Neuronal stem cell (in vitro differentiated cells): ENCODE measurements at regions not wholly inside any gene's neighbourhood (a gene's known extent, or its start where the extent isn't known, plus 50 kb on each side); places are given as distances from the start of the nearest gene placed in this dataset.

Source experiments
- DNase-seq: peaks from one replicate; pipeline ENCODE4 v3.0.0-alpha.2; 2013; ENCODE audit warnings: low spot score
- H2AFZ ChIP-seq: one replicate; pipeline ENCODE4 v1.6.1; 2013; ENCODE audit warnings: mild to moderate bottlenecking, low read length, inconsistent platforms
- H2AK5ac ChIP-seq: 2 replicates; pipeline ENCODE4 v1.6.1; 2013; ENCODE audit warnings: low read depth, mild to moderate bottlenecking, inconsistent platforms, low read length, moderate library complexity, mixed read lengths
- H2BK120ac ChIP-seq: 2 replicates; pipeline ENCODE4 v1.6.1; 2013; ENCODE audit warnings: low read depth, mild to moderate bottlenecking, inconsistent platforms, low read length, moderate library complexity, mixed read lengths
- H2BK12ac ChIP-seq: one replicate; pipeline ENCODE4 v1.6.1; 2013; ENCODE audit warnings: low read length, inconsistent platforms
- H2BK15ac ChIP-seq: 2 replicates; pipeline ENCODE4 v1.6.1; 2013; ENCODE audit warnings: mild to moderate bottlenecking, low read length, inconsistent platforms, mixed read lengths
- H2BK5ac ChIP-seq: one replicate; pipeline ENCODE4 v1.6.1; 2013; ENCODE audit warnings: inconsistent platforms, mild to moderate bottlenecking, low read length, moderate library complexity
- H3K14ac ChIP-seq: one replicate; pipeline ENCODE4 v1.6.1; 2013; ENCODE audit warnings: low read length, inconsistent platforms
- H3K18ac ChIP-seq: 2 replicates; pipeline ENCODE4 v1.6.1; 2013; ENCODE audit warnings: low read length, inconsistent platforms
- H3K23ac ChIP-seq: 2 replicates; pipeline ENCODE4 v1.6.1; 2013; ENCODE audit warnings: low read depth, mild to moderate bottlenecking, mixed read lengths, low read length, inconsistent platforms; ENCODE audit not compliant: poor library complexity
- H3K27ac ChIP-seq: replicated peaks from 3 replicates; pipeline ENCODE4 v1.5.1; 2013; ENCODE audit warnings: low read length, inconsistent platforms
- H3K27me3 ChIP-seq, 3 experiments: 2 replicates each; pipeline ENCODE4 v1.6.1; 2013; ENCODE audit warnings: low read length in 3 of 3, mild to moderate bottlenecking in 2 of 3, inconsistent platforms in 1 of 3, low read depth in 1 of 3, mixed read lengths in 1 of 3, moderate library complexity in 1 of 3; ENCODE audit not compliant: control insufficient read depth in 3 of 3, insufficient read depth in 3 of 3
- H3K36me3 ChIP-seq, 2 donors: replicated peaks in 1 of 2; 2 replicates each; pipeline ENCODE4 v1.6.1; 2013; ENCODE audit warnings: low read length in 2 of 2; ENCODE audit not compliant: control insufficient read depth in 2 of 2, insufficient read depth in 2 of 2
- H3K4ac ChIP-seq: 2 replicates; pipeline ENCODE4 v1.6.1; 2013; ENCODE audit warnings: inconsistent platforms, mild to moderate bottlenecking, low read length, moderate library complexity
- H3K4me1 ChIP-seq, 2 donors: 1 replicate in 1 of 2; 2 replicates in 1 of 2; pipeline ENCODE4 v1.6.1; 2013; ENCODE audit warnings: low read length in 2 of 2, low read depth in 1 of 2; ENCODE audit not compliant: control insufficient read depth in 2 of 2, insufficient read depth in 1 of 2
- H3K4me2 ChIP-seq: one replicate; pipeline ENCODE4 v1.6.1; 2013; ENCODE audit warnings: mild to moderate bottlenecking, low read length, inconsistent platforms; ENCODE audit not compliant: insufficient read depth, poor library complexity, severe bottlenecking
- H3K4me3 ChIP-seq, 2 donors: 2 replicates each; pipeline ENCODE4 v1.5.1; 2013; ENCODE audit warnings: low read length in 2 of 2, mild to moderate bottlenecking in 2 of 2, inconsistent platforms in 1 of 2, moderate library complexity in 1 of 2
- H3K79me1 ChIP-seq: one replicate; pipeline ENCODE4 v1.6.1; 2013; ENCODE audit warnings: low read depth, mild to moderate bottlenecking, inconsistent platforms, low read length, moderate library complexity
- H3K9ac ChIP-seq: one replicate; pipeline ENCODE4 v1.6.1; 2013; ENCODE audit warnings: mild to moderate bottlenecking, low read depth, low read length, inconsistent platforms; ENCODE audit not compliant: poor library complexity
- H3K9me3 ChIP-seq, 2 donors: replicated peaks in 1 of 2; 2 replicates each; pipeline versions ENCODE3 to v1.6.1; 2013; ENCODE audit warnings: low read length in 2 of 2, mild to moderate bottlenecking in 2 of 2, inconsistent platforms in 1 of 2, low read depth in 1 of 2, mixed read lengths in 1 of 2, moderate library complexity in 1 of 2; ENCODE audit not compliant: control insufficient read depth in 2 of 2, insufficient read depth in 1 of 2
- H4K8ac ChIP-seq: one replicate; pipeline ENCODE4 v1.6.1; 2013; ENCODE audit warnings: low read depth, mild to moderate bottlenecking, inconsistent platforms, low read length, moderate library complexity
- H4K91ac ChIP-seq: one replicate; pipeline ENCODE4 v1.6.1; 2013; ENCODE audit warnings: low read length, low read depth, mild to moderate bottlenecking, inconsistent platforms; ENCODE audit not compliant: poor library complexity
- WGBS, 2 donors: extraction: QIAGEN DNeasy Blood & Tissue Kit; methylation state at CpG; one replicate each; pipeline ENCODE4 v1.1.7; 2013; ENCODE audit warnings: missing lambda C conversion rate in 2 of 2, mixed read lengths in 1 of 2; ENCODE audit not compliant: insufficient read length in 2 of 2, insufficient replicate concordance in 1 of 2; ENCODE audit errors: extremely low coverage in 2 of 2; 5-methylcytosine and 5-hydroxymethylcytosine counted together

GRCh38 chr5:171579976-171580411 is 160.5 kb downstream of the FGF18 start:
- Histone ChIP-seq H3K4me3 (no peak overlapping the region), H3K14ac (no peak overlapping the region), H3K9ac (no peak overlapping the region), H3K4ac (no peak overlapping the region), H3K4me2 (no peak overlapping the region), H3K18ac (no peak overlapping the region), H2BK15ac (no peak overlapping the region), H2AFZ (no peak overlapping the region), H4K8ac (no peak overlapping the region), H2BK12ac (no peak overlapping the region), H2BK120ac (no peak overlapping the region), H3K27ac (no peak overlapping the region), H3K27me3 (no peaks in the 10 kb centered on the region), H4K91ac (no peak overlapping the region), H3K36me3 (no peaks in the 10 kb centered on the region), H3K23ac (no peak overlapping the region), H2BK5ac (no peak overlapping the region), H3K79me1 (no peaks in the 10 kb centered on the region), H3K9me3 (no peaks in the 10 kb centered on the region), H2AK5ac (no peak overlapping the region), H3K4me1 (peaks cover 26 to 32% of the 10 kb centered on the region in 2 donors)
- no CpG with 5 or more reads among the region's 8 CpGs for WGBS, 2 donors
- DNase-seq = no peak

GRCh38 chr5:171580502-171581265 is 161.2 kb downstream of the FGF18 start:
- Histone ChIP-seq H3K23ac (no peak overlapping the region), H3K4me3 (no peak overlapping the region), H3K27ac (no peak overlapping the region), H3K18ac (no peak overlapping the region), H3K4ac (no peak overlapping the region), H3K14ac (no peak overlapping the region), H3K4me1 (peaks cover 26 to 32% of the 10 kb centered on the region in 2 donors), H2BK12ac (no peak overlapping the region), H3K9ac (no peak overlapping the region), H3K4me2 (no peak overlapping the region), H2BK120ac (no peak overlapping the region), H3K36me3 (no peaks in the 10 kb centered on the region), H3K9me3 (no peaks in the 10 kb centered on the region), H2BK5ac (no peak overlapping the region), H2AFZ (peak overlapping the region; percentile 72), H4K91ac (no peak overlapping the region), H3K79me1 (no peaks in the 10 kb centered on the region), H2AK5ac (no peak overlapping the region), H4K8ac (no peak overlapping the region), H3K27me3 (no peaks in the 10 kb centered on the region), H2BK15ac (no peak overlapping the region)
- DNase-seq = no peak
- WGBS, 2 donors = 100% methylated on average over 1 of the region's 9 CpGs; no CpG with 5 or more reads in 1 of the 2 donors

DNA sequence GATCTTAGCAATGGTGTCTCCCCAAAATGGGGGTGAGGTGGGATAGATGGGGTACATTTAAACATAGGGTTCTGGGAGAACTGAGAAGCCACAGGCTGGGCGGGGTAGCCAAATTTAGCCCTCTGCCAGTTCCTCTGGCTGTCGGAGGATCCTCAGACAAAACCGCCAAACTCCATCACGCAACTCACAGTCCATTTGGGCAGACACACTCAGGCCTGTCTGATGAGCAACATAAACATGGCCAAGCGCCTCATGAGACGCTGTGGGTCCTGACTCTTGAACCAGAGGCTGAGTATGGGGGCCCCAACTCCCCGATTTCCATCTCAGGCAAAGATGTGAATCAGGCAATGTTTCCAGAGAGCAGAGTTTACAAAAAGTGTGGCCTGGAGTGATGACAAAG is 162.3 kb downstream of the FGF18 start:
- Histone ChIP-seq H2BK12ac (no peak overlapping the region), H4K8ac (no peak overlapping the region), H2BK15ac (no peak overlapping the region), H3K4me2 (no peak overlapping the region), H3K9ac (no peak overlapping the region), H3K23ac (no peak overlapping the region), H3K4ac (no peak overlapping the region), H4K91ac (no peak overlapping the region), H3K9me3 (no peaks in the 10 kb centered on the region), H3K14ac (no peak overlapping the region), H3K36me3 (no peaks in the 10 kb centered on the region), H3K4me3 (no peak overlapping the region), H3K27ac (no peak overlapping the region), H2AK5ac (no peak overlapping the region), H2BK5ac (no peak overlapping the region), H3K4me1 (peaks cover 26 to 32% of the 10 kb centered on the region in 2 donors), H2BK120ac (no peak overlapping the region), H3K18ac (no peak overlapping the region), H3K79me1 (no peaks in the 10 kb centered on the region), H2AFZ (no peak overlapping the region), H3K27me3 (no peaks in the 10 kb centered on the region)
- no CpG with 5 or more reads among the region's 7 CpGs for WGBS, 2 donors
- no peak for DNase-seq

- Histone ChIP-seq H3K4me2 (no peak overlapping the region), H2AK5ac (no peak overlapping the region), H3K27ac (no peak overlapping the region), H3K79me1 (no peaks in the 10 kb centered on the region), H2BK120ac (no peak overlapping the region), H2AFZ (no peak overlapping the region), H3K9me3 (no peaks in the 10 kb centered on the region), H3K4me3 (no peak overlapping the region), H2BK15ac (no peak overlapping the region), H4K8ac (no peak overlapping the region), H2BK12ac (no peak overlapping the region), H4K91ac (no peak overlapping the region), H3K9ac (no peak overlapping the region), H3K27me3 (no peaks in the 10 kb centered on the region), H3K23ac (no peak overlapping the region), H3K18ac (no peak overlapping the region), H3K4ac (no peak overlapping the region), H2BK5ac (no peak overlapping the region), H3K4me1 (peaks cover 16 to 29% of the 10 kb centered on the region in 2 donors), H3K36me3 (no peaks in the 10 kb centered on the region), H3K14ac (no peak overlapping the region)
- WGBS, 2 donors = no CpG with 5 or more reads among the region's 5 CpGs
- no peak for DNase-seq
Observed at GRCh38 chr5:171582849-171583248, 163.4 kb downstream of the FGF18 start.
